ENCODE measurements at regions not wholly inside any gene's neighbourhood (a gene's known extent, or its start where the extent isn't known, plus 50 kb on each side); places are given as distances from the start of the nearest gene placed in this dataset.
"Not testable (repeated sequence)": the region's sequence is repeated elsewhere in the genome, so short reads cannot be mapped to it uniquely, and the experiment has no call there.

GRCh38 chr3:153396581-153396980 is 234.6 kb downstream of the RAP2B start:
- POLR2A ChIA-PET, result no interaction called here
- H3K27me3 Mint-ChIP-seq (ENCODE audit: low read depth), result no peaks in the 10 kb centered on the region
- H3K27ac Mint-ChIP-seq, result peak overlapping the region; percentile 25
- peaks cover 29% of the 10 kb centered on the region for H3K4me1 Mint-ChIP-seq (ENCODE audit: low read depth)
- CTCF ChIA-PET, result no interaction called here
- H3K36me3 Mint-ChIP-seq (ENCODE audit: low read depth), result peaks cover 10% of the 10 kb centered on the region
- ATAC-seq (no peak), DNase-seq (no peak)
- H3K9me3 Mint-ChIP-seq (ENCODE audit: insufficient read depth), result peaks cover 24% of the 10 kb centered on the region
- no peak overlapping the region for H3K4me3 Mint-ChIP-seq

- H3K36me3 Mint-ChIP-seq (ENCODE audit: low read depth), result peaks cover 10% of the 10 kb centered on the region
- DNase-seq (no peak), ATAC-seq (no peak)
- no peak overlapping the region for H3K4me3 Mint-ChIP-seq
- POLR2A ChIA-PET, result no interaction called here
- H3K27ac Mint-ChIP-seq, result no peak overlapping the region
- H3K4me1 Mint-ChIP-seq (ENCODE audit: low read depth), result peaks cover 29% of the 10 kb centered on the region
- CTCF ChIA-PET, result no interaction called here
- no peaks in the 10 kb centered on the region for H3K27me3 Mint-ChIP-seq (ENCODE audit: low read depth)
- H3K9me3 Mint-ChIP-seq (ENCODE audit: insufficient read depth), result peaks cover 18% of the 10 kb centered on the region
Observed at GRCh38 chr3:153397794-153398193, 235.8 kb downstream of the RAP2B start.

- ChIA-PET CTCF (interaction anchor here (1.2 kb wide), 1 partner anchor 39 kb away, joined by 3 read pairs; no protein-coding TSS in a partner anchor), POLR2A (no interaction called here)
- Mint-ChIP-seq H3K4me1 (ENCODE audit: low read depth) (peaks cover 29% of the 10 kb centered on the region), H3K36me3 (ENCODE audit: low read depth) (peaks cover 4% of the 10 kb centered on the region), H3K27me3 (ENCODE audit: low read depth) (no peaks in the 10 kb centered on the region), H3K9me3 (ENCODE audit: insufficient read depth) (no peaks in the 10 kb centered on the region), H3K27ac (peak overlapping the region; percentile 58), H3K4me3 (peak overlapping the region; percentile 26)
- peak; percentile 89 for ATAC-seq
- DNase-seq, result no peak
Observed at GRCh38 chr3:153399636-153400035, 237.6 kb downstream of the RAP2B start.

GRCh38 chr3:153400641-153401040 is 238.6 kb downstream of the RAP2B start:
- Mint-ChIP-seq H3K27ac (no peak overlapping the region), H3K4me1 (ENCODE audit: low read depth) (peaks cover 29% of the 10 kb centered on the region), H3K9me3 (ENCODE audit: insufficient read depth) (no peaks in the 10 kb centered on the region), H3K36me3 (ENCODE audit: low read depth) (peaks cover 3% of the 10 kb centered on the region), H3K27me3 (ENCODE audit: low read depth) (no peaks in the 10 kb centered on the region), H3K4me3 (no peak overlapping the region)
- CTCF ChIA-PET, result no interaction called here
- ATAC-seq (no peak), DNase-seq (no peak)
- POLR2A ChIA-PET, result no interaction called here

- H3K27ac Mint-ChIP-seq, result no peak overlapping the region
- ATAC-seq (no peak), DNase-seq (no peak)
- no peaks in the 10 kb centered on the region for H3K9me3 Mint-ChIP-seq (ENCODE audit: insufficient read depth)
- ChIA-PET POLR2A (no interaction called here), CTCF (no interaction called here)
- no peak overlapping the region for H3K4me3 Mint-ChIP-seq
- peaks cover 17% of the 10 kb centered on the region for H3K4me1 Mint-ChIP-seq (ENCODE audit: low read depth)
- no peaks in the 10 kb centered on the region for H3K27me3 Mint-ChIP-seq (ENCODE audit: low read depth)
- H3K36me3 Mint-ChIP-seq (ENCODE audit: low read depth), result peaks cover 1% of the 10 kb centered on the region
Observed at GRCh38 chr3:153404157-153404556, 242.1 kb downstream of the RAP2B start.

- H3K27ac Mint-ChIP-seq, POLR2A ChIA-PET: not testable (repeated sequence)
Observed at GRCh38 chr3:153405320-153405719, 243.3 kb downstream of the RAP2B start.

GRCh38 chr3:153410517-153410916 is 248.5 kb downstream of the RAP2B start:
- Mint-ChIP-seq H3K4me1 (ENCODE audit: low read depth) (no peaks in the 10 kb centered on the region), H3K36me3 (ENCODE audit: low read depth) (no peaks in the 10 kb centered on the region), H3K9me3 (ENCODE audit: insufficient read depth) (no peaks in the 10 kb centered on the region), H3K27ac (no peak overlapping the region), H3K4me3 (no peak overlapping the region), H3K27me3 (ENCODE audit: low read depth) (no peaks in the 10 kb centered on the region)
- ATAC-seq (no peak), DNase-seq (no peak)
- ChIA-PET CTCF (no interaction called here), POLR2A (no interaction called here)

More at GRCh38 chr3:153405320-153405719, 243.3 kb downstream of the RAP2B start:
- H3K4me3 Mint-ChIP-seq; H3K4me1 Mint-ChIP-seq (ENCODE audit: low read depth); DNase-seq; H3K9me3 Mint-ChIP-seq (ENCODE audit: insufficient read depth); H3K36me3 Mint-ChIP-seq (ENCODE audit: low read depth); ATAC-seq; CTCF ChIA-PET; H3K27me3 Mint-ChIP-seq (ENCODE audit: low read depth): not testable (repeated sequence)

- Mint-ChIP-seq H3K4me1 (ENCODE audit: low read depth) (no peaks in the 10 kb centered on the region), H3K27ac (no peak overlapping the region), H3K36me3 (ENCODE audit: low read depth) (no peaks in the 10 kb centered on the region), H3K9me3 (ENCODE audit: insufficient read depth) (peaks cover 3% of the 10 kb centered on the region), H3K27me3 (ENCODE audit: low read depth) (no peaks in the 10 kb centered on the region), H3K4me3 (no peak overlapping the region)
- ATAC-seq (no peak), DNase-seq (no peak)
- POLR2A ChIA-PET, result no interaction called here
- CTCF ChIA-PET, result no interaction called here
Observed at GRCh38 chr3:153414982-153415381, 253.0 kb downstream of the RAP2B start.

GRCh38 chr3:153422314-153422713 is 260.3 kb downstream of the RAP2B start:
- Mint-ChIP-seq H3K27me3 (ENCODE audit: low read depth) (no peaks in the 10 kb centered on the region), H3K36me3 (ENCODE audit: low read depth) (peaks cover 2% of the 10 kb centered on the region), H3K9me3 (ENCODE audit: insufficient read depth) (peaks cover 19% of the 10 kb centered on the region), H3K27ac (no peak overlapping the region), H3K4me3 (no peak overlapping the region), H3K4me1 (ENCODE audit: low read depth) (no peaks in the 10 kb centered on the region)
- ChIA-PET POLR2A (no interaction called here), CTCF (no interaction called here)
- ATAC-seq (no peak), DNase-seq (no peak)

- POLR2A ChIA-PET; H3K27me3 Mint-ChIP-seq (ENCODE audit: low read depth); H3K4me1 Mint-ChIP-seq (ENCODE audit: low read depth); DNase-seq; H3K4me3 Mint-ChIP-seq; H3K36me3 Mint-ChIP-seq (ENCODE audit: low read depth); ATAC-seq; H3K27ac Mint-ChIP-seq: not testable (repeated sequence)
- H3K9me3 Mint-ChIP-seq (ENCODE audit: insufficient read depth), result peaks cover 16% of the 10 kb centered on the region
- CTCF ChIA-PET, result interaction anchor here (0.9 kb wide), 1 partner anchor 10 kb away, joined by 3 read pairs; no protein-coding TSS in a partner anchor
Observed at GRCh38 chr3:153423820-153424219, 261.8 kb downstream of the RAP2B start.

- H3K27ac Mint-ChIP-seq, result no peak overlapping the region
- no peak for DNase-seq
- H3K27me3 Mint-ChIP-seq (ENCODE audit: low read depth), result no peaks in the 10 kb centered on the region
- H3K36me3 Mint-ChIP-seq (ENCODE audit: low read depth), result peaks cover 2% of the 10 kb centered on the region
- POLR2A ChIA-PET, result no interaction called here
- no peaks in the 10 kb centered on the region for H3K4me1 Mint-ChIP-seq (ENCODE audit: low read depth)
- no peak overlapping the region for H3K4me3 Mint-ChIP-seq
- CTCF ChIA-PET, result no interaction called here
- ATAC-seq, result no peak
- peaks cover 16% of the 10 kb centered on the region for H3K9me3 Mint-ChIP-seq (ENCODE audit: insufficient read depth)
Observed at GRCh38 chr3:153426344-153426743, 264.3 kb downstream of the RAP2B start.

GRCh38 chr3:153426803-153427202 is 264.8 kb downstream of the RAP2B start:
- Mint-ChIP-seq H3K9me3 (ENCODE audit: insufficient read depth) (peaks cover 16% of the 10 kb centered on the region), H3K27ac (no peak overlapping the region), H3K36me3 (ENCODE audit: low read depth) (peaks cover 2% of the 10 kb centered on the region), H3K4me3 (no peak overlapping the region), H3K4me1 (ENCODE audit: low read depth) (no peaks in the 10 kb centered on the region), H3K27me3 (ENCODE audit: low read depth) (no peaks in the 10 kb centered on the region)
- ATAC-seq, result no peak
- POLR2A ChIA-PET, result no interaction called here
- CTCF ChIA-PET, result no interaction called here
- DNase-seq, result no peak

- H3K4me3 Mint-ChIP-seq, result no peak overlapping the region
- POLR2A ChIA-PET, result no interaction called here
- CTCF ChIA-PET, result no interaction called here
- H3K9me3 Mint-ChIP-seq (ENCODE audit: insufficient read depth), result no peaks in the 10 kb centered on the region
- ATAC-seq (no peak), DNase-seq (no peak)
- H3K4me1 Mint-ChIP-seq (ENCODE audit: low read depth), result no peaks in the 10 kb centered on the region
- no peak overlapping the region for H3K27ac Mint-ChIP-seq
- H3K36me3 Mint-ChIP-seq (ENCODE audit: low read depth), result no peaks in the 10 kb centered on the region
- no peaks in the 10 kb centered on the region for H3K27me3 Mint-ChIP-seq (ENCODE audit: low read depth)
Observed at GRCh38 chr3:153429821-153430220, 267.8 kb downstream of the RAP2B start.

Data from activated CD8-positive, alpha-beta T cell treated with anti-CD3 and anti-CD28 coated beads, Interleukin-2, amount 10 ng/mL, durations not matched to agents 7 days and 5 days (primary cell).